ENCODE measurements at regions not wholly inside any gene's neighbourhood (a gene's known extent, or its start where the extent isn't known, plus 50 kb on each side); places are given as distances from the start of the nearest gene placed in this dataset.

DNA sequence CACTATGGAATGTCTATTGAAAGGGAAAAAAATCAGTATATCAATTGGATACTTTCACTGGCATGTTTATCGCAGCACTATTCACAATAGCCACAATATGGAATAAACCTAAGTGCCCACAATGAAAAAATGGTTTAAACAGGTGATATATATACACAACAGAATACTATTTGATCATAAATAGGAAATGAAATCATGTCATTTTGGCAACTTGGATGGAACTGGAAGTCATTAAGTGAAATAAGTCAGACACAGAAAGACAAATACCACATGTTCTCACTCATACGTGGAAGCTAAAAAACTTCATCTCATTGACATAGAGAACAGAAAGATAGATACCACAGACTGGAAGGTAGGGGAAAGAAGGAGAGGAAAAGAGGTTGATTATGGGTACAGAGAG lies 471.6 kb upstream of the FTMT start:
- Histone ChIP-seq H3K9ac (ENCODE audit: insufficient read depth, low read depth, low read length) (no peak overlapping the region), H3K4me2 (ENCODE audit: low read depth, low read length) (no peak overlapping the region), H3K4me1 (ENCODE audit: insufficient read depth, low read length) (no peaks in the 10 kb centered on the region), H3K9me3 (ENCODE audit: low read length) (no peaks in the 10 kb centered on the region), H4K20me1 (ENCODE audit: insufficient read depth, low read length) (no peaks in the 10 kb centered on the region), H3K4me3 (replicated peaks in 1 of 3; ENCODE audit: insufficient read depth in 1 of 3, low read depth in 2 of 3, low read length in 3 of 3) (no peak overlapping the region), H3K79me2 (ENCODE audit: insufficient read depth, low read length) (no peaks in the 10 kb centered on the region), H3K27ac (ENCODE audit: extremely low read length, insufficient read depth, low read length) (no peak overlapping the region), H3K36me3 (replicated peaks in 1 of 2; ENCODE audit: control insufficient read depth in 1 of 2, insufficient read depth in 2 of 2, low read length in 2 of 2) (no peaks in the 10 kb centered on the region), H3K27me3 (ENCODE audit: control insufficient read depth in 1 of 2, insufficient read depth in 2 of 2, low read length in 2 of 2) (no peaks in the 10 kb centered on the region), H2AFZ (ENCODE audit: low read length) (no peak overlapping the region)
- TF ChIP-seq SOX6 (IDR thresholded peaks at IDR 0.05) (no peak), SOX6 (CRISPR knock-in tag; IDR thresholded peaks at IDR 0.05) (no peak), CCAR2 (optimal IDR thresholded peaks at IDR 0.05; ENCODE audit: low read depth, low read length) (no peak), ZBTB21 (CRISPR knock-in tag; IDR thresholded peaks at IDR 0.05) (no peak), KDM2A (CRISPR knock-in tag; IDR thresholded peaks at IDR 0.05; ENCODE audit: borderline replicate concordance, low read depth) (no peak), ATRX (CRISPR knock-in tag; IDR thresholded peaks at IDR 0.05; ENCODE audit: borderline replicate concordance) (no peak)
- TF ChIP-seq, protein P1, sequence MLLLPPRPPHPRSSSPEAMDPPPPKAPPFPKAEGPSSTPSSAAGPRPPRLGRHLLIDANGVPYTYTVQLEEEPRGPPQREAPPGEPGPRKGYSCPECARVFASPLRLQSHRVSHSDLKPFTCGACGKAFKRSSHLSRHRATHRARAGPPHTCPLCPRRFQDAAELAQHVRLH (CRISPR knock-in tag; IDR thresholded peaks at IDR 0.05; ENCODE audit: borderline replicate concordance, low read depth) = no peak
- in situ Hi-C loops (cut with HindIII; ENCODE audit: extremely low pct_ligation_motif_present, low pct_unique_long_range_greater_than_20kb) (no loop called here), intact Hi-C loops (cut with micrococcal nuclease; ENCODE audit: unreplicated experiment) (no loop called here)
- FAIRE-seq = no peak
- no peak for ATAC-seq
- 1% methylated on average over 2 of the region's 2 CpGs for WGBS (ENCODE audit: low lambda C conversion rate)
- BruUV-seq (replicated peaks) = no TSS peak
- CTCF ChIA-PET (ENCODE audit: low intra/inter-chr PET ratio, low total read pairs) = no interaction called here
- DNase-seq (ENCODE audit: low spot score) = no peak
- POLR2A ChIA-PET = no interaction called here

DNA sequence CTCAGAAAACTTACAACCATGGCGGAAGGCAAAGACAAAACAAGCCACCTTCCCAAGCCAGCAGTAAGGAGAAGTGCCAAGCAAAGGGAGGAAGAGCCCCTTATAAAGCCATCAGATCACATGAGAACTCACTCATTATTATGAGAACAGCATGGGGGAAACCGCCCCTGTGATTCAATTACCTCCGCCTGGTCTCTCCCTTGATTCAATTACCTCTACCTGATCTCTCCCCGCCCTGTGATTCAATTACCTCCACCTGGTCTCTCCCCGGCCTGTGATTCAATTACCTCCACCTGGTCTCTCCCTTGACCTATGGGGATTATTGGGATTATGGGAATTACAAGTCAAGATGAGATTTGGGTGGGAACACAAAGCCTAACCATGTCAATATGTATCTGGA lies 467.3 kb upstream of the FTMT start:
- H4K20me1 ChIP-seq (ENCODE audit: insufficient read depth, low read length) = no peaks in the 10 kb centered on the region
- POLR2A ChIA-PET = no interaction called here
- WGBS (ENCODE audit: low lambda C conversion rate) = 10% methylated on average over 5 of the region's 5 CpGs
- H3K4me2 ChIP-seq (ENCODE audit: low read depth, low read length) = no peak overlapping the region
- no peak for ATAC-seq
- H3K4me1 ChIP-seq (ENCODE audit: insufficient read depth, low read length) = no peaks in the 10 kb centered on the region
- no TSS peak for BruUV-seq (replicated peaks)
- DNase-seq (ENCODE audit: low spot score) = no peak
- no peaks in the 10 kb centered on the region for H3K36me3 ChIP-seq (replicated peaks in 1 of 2; ENCODE audit: control insufficient read depth in 1 of 2, insufficient read depth in 2 of 2, low read length in 2 of 2)
- H3K79me2 ChIP-seq (ENCODE audit: insufficient read depth, low read length) = no peaks in the 10 kb centered on the region
- intact Hi-C loops (cut with micrococcal nuclease; ENCODE audit: unreplicated experiment) (no loop called here), in situ Hi-C loops (cut with HindIII; ENCODE audit: extremely low pct_ligation_motif_present, low pct_unique_long_range_greater_than_20kb) (no loop called here)
- H3K27me3 ChIP-seq (ENCODE audit: control insufficient read depth in 1 of 2, insufficient read depth in 2 of 2, low read length in 2 of 2) = no peaks in the 10 kb centered on the region
- no peak overlapping the region for H2AFZ ChIP-seq (ENCODE audit: low read length)
- no peaks in the 10 kb centered on the region for H3K9me3 ChIP-seq (ENCODE audit: low read length)
- no peak overlapping the region for H3K4me3 ChIP-seq (replicated peaks in 1 of 3; ENCODE audit: insufficient read depth in 1 of 3, low read depth in 2 of 3, low read length in 3 of 3)
- no peak overlapping the region for H3K9ac ChIP-seq (ENCODE audit: insufficient read depth, low read depth, low read length)
- CTCF ChIA-PET (ENCODE audit: low intra/inter-chr PET ratio, low total read pairs) = no interaction called here
- no peak for FAIRE-seq
- H3K27ac ChIP-seq (ENCODE audit: extremely low read length, insufficient read depth, low read length) = no peak overlapping the region
- TF ChIP-seq DPF2 (CRISPR knock-in tag; IDR thresholded peaks at IDR 0.05; ENCODE audit: borderline replicate concordance, low read depth) (no peak), HHEX (CRISPR knock-in tag; IDR thresholded peaks at IDR 0.05) (no peak), GATAD1 (CRISPR knock-in tag; IDR thresholded peaks at IDR 0.05) (no peak), RBFOX2 (IDR thresholded peaks at IDR 0.05; ENCODE audit: low read depth, low read length) (no peak), ZBTB40 (IDR thresholded peaks at IDR 0.05) (no peak), ZBTB40 (CRISPR knock-in tag; IDR thresholded peaks at IDR 0.05) (no peak)
